Activated T-helper 17 cell treated with anti-CD3 and anti-CD28 coated beads, Interleukin-2, amount 50 U/mL, for 72 hours (primary cell): ENCODE measurements at regions not wholly inside any gene's neighbourhood (a gene's known extent, or its start where the extent isn't known, plus 50 kb on each side); places are given as distances from the start of the nearest gene placed in this dataset.
"Not testable (repeated sequence)": the region's sequence is repeated elsewhere in the genome, so short reads cannot be mapped to it uniquely, and the experiment has no call there.

Source experiments
- ATAC-seq: fragments of 150-1000 bp; cut with Tn5 transposase; replicated peaks from 2 replicates; pipeline ENCODE4 v1.10.0; 2021; ENCODE audit warnings: mild to moderate bottlenecking, moderate library complexity
- H3K27ac Mint-ChIP-seq: one replicate; pipeline ENCODE4 v1.8.0; 2022; ENCODE audit warnings: mixed read lengths
- H3K27me3 Mint-ChIP-seq: one replicate; pipeline ENCODE4 v1.8.0; 2022; ENCODE audit warnings: mixed read lengths
- H3K36me3 Mint-ChIP-seq: one replicate; pipeline ENCODE4 v1.8.0; 2022; ENCODE audit warnings: low read depth, mild to moderate bottlenecking, mixed read lengths
- H3K4me1 Mint-ChIP-seq: one replicate; pipeline ENCODE4 v1.8.0; 2022; ENCODE audit warnings: mixed read lengths
- H3K4me3 Mint-ChIP-seq: one replicate; pipeline ENCODE4 v1.8.0; 2022; ENCODE audit warnings: mild to moderate bottlenecking, mixed read lengths
- H3K9me3 Mint-ChIP-seq: one replicate; pipeline ENCODE4 v1.8.0; 2022; ENCODE audit warnings: mixed read lengths

GRCh38 chr4:132710971-132711370 lies 438.1 kb upstream of the PCDH10 start:
- no peak for ATAC-seq
- Mint-ChIP-seq H3K4me1 (no peaks in the 10 kb centered on the region), H3K27ac (no peak overlapping the region)

GRCh38 chr4:132737344-132737743 lies 411.8 kb upstream of the PCDH10 start:
- Mint-ChIP-seq H3K27me3 (no peaks in the 10 kb centered on the region), H3K4me1 (no peaks in the 10 kb centered on the region), H3K4me3 (no peak overlapping the region), H3K27ac (no peak overlapping the region), H3K9me3 (peaks cover 8% of the 10 kb centered on the region), H3K36me3 (no peaks in the 10 kb centered on the region)
- ATAC-seq, result no peak

More at GRCh38 chr4:132710971-132711370, 438.1 kb upstream of the PCDH10 start:
- H3K9me3 Mint-ChIP-seq, result peaks cover 8% of the 10 kb centered on the region
- H3K4me3 Mint-ChIP-seq, result no peak overlapping the region
- no peaks in the 10 kb centered on the region for H3K36me3 Mint-ChIP-seq
- no peaks in the 10 kb centered on the region for H3K27me3 Mint-ChIP-seq

- no peak for ATAC-seq
- no peaks in the 10 kb centered on the region for H3K27me3 Mint-ChIP-seq
- no peaks in the 10 kb centered on the region for H3K4me1 Mint-ChIP-seq
- no peak overlapping the region for H3K4me3 Mint-ChIP-seq
- no peaks in the 10 kb centered on the region for H3K36me3 Mint-ChIP-seq
- H3K27ac Mint-ChIP-seq, result no peak overlapping the region
- peaks cover 5% of the 10 kb centered on the region for H3K9me3 Mint-ChIP-seq
Observed at GRCh38 chr4:132759199-132759780, 389.8 kb upstream of the PCDH10 start.

GRCh38 chr4:132763465-132763864 lies 385.6 kb upstream of the PCDH10 start:
- ATAC-seq, result no peak
- Mint-ChIP-seq H3K27ac (no peak overlapping the region), H3K27me3 (no peaks in the 10 kb centered on the region), H3K4me3 (no peak overlapping the region), H3K9me3 (no peaks in the 10 kb centered on the region), H3K4me1 (no peaks in the 10 kb centered on the region), H3K36me3 (no peaks in the 10 kb centered on the region)

GRCh38 chr4:132767901-132768300 lies 381.2 kb upstream of the PCDH10 start:
- H3K4me3 Mint-ChIP-seq, result no peak overlapping the region
- no peaks in the 10 kb centered on the region for H3K4me1 Mint-ChIP-seq
- H3K36me3 Mint-ChIP-seq, result no peaks in the 10 kb centered on the region
- no peak for ATAC-seq
- no peak overlapping the region for H3K27ac Mint-ChIP-seq
- H3K9me3 Mint-ChIP-seq, result peaks cover 5% of the 10 kb centered on the region
- H3K27me3 Mint-ChIP-seq, result no peaks in the 10 kb centered on the region

- ATAC-seq, result no peak
Observed at GRCh38 chr4:132770776-132771175, 378.3 kb upstream of the PCDH10 start.

GRCh38 chr4:132792310-132792709 lies 356.8 kb upstream of the PCDH10 start:
- H3K27ac Mint-ChIP-seq, result no peak overlapping the region
- no peak overlapping the region for H3K4me3 Mint-ChIP-seq
- H3K27me3 Mint-ChIP-seq, result no peaks in the 10 kb centered on the region
- peaks cover 3% of the 10 kb centered on the region for H3K9me3 Mint-ChIP-seq
- no peak for ATAC-seq
- no peaks in the 10 kb centered on the region for H3K4me1 Mint-ChIP-seq
- H3K36me3 Mint-ChIP-seq, result no peaks in the 10 kb centered on the region

More at GRCh38 chr4:132770776-132771175, 378.3 kb upstream of the PCDH10 start:
- Mint-ChIP-seq H3K27ac (no peak overlapping the region), H3K4me1 (no peaks in the 10 kb centered on the region), H3K4me3 (no peak overlapping the region), H3K36me3 (no peaks in the 10 kb centered on the region), H3K27me3 (no peaks in the 10 kb centered on the region), H3K9me3 (peaks cover 5% of the 10 kb centered on the region)

- Mint-ChIP-seq H3K4me3 (no peak overlapping the region), H3K27ac (no peak overlapping the region), H3K27me3 (no peaks in the 10 kb centered on the region), H3K9me3 (peaks cover 5% of the 10 kb centered on the region), H3K4me1 (no peaks in the 10 kb centered on the region), H3K36me3 (no peaks in the 10 kb centered on the region)
- no peak for ATAC-seq
Observed at GRCh38 chr4:132797856-132798255, 351.2 kb upstream of the PCDH10 start.

GRCh38 chr4:132809298-132810032 lies 339.6 kb upstream of the PCDH10 start:
- H3K27me3 Mint-ChIP-seq, result no peaks in the 10 kb centered on the region
- no peaks in the 10 kb centered on the region for H3K36me3 Mint-ChIP-seq

GRCh38 chr4:132813061-132813460 lies 336.0 kb upstream of the PCDH10 start:
- not testable (repeated sequence) for H3K36me3 Mint-ChIP-seq, H3K27me3 Mint-ChIP-seq, H3K27ac Mint-ChIP-seq, H3K4me3 Mint-ChIP-seq, H3K4me1 Mint-ChIP-seq, ATAC-seq
- H3K9me3 Mint-ChIP-seq, result peaks cover 12% of the 10 kb centered on the region

More at GRCh38 chr4:132809298-132810032, 339.6 kb upstream of the PCDH10 start:
- no peak overlapping the region for H3K27ac Mint-ChIP-seq
- no peaks in the 10 kb centered on the region for H3K4me1 Mint-ChIP-seq
- no peak overlapping the region for H3K4me3 Mint-ChIP-seq
- no peak for ATAC-seq
- H3K9me3 Mint-ChIP-seq, result peaks cover 16% of the 10 kb centered on the region

- Mint-ChIP-seq H3K4me1 (no peaks in the 10 kb centered on the region), H3K27ac (no peak overlapping the region)
- no peak for ATAC-seq
Observed at GRCh38 chr4:132818091-132818490, 331.0 kb upstream of the PCDH10 start.

GRCh38 chr4:132823419-132823818 lies 325.7 kb upstream of the PCDH10 start:
- Mint-ChIP-seq H3K9me3 (peaks cover 14% of the 10 kb centered on the region), H3K4me3 (no peak overlapping the region), H3K27me3 (no peaks in the 10 kb centered on the region), H3K4me1 (no peaks in the 10 kb centered on the region), H3K36me3 (no peaks in the 10 kb centered on the region), H3K27ac (no peak overlapping the region)
- no peak for ATAC-seq

More at GRCh38 chr4:132818091-132818490, 331.0 kb upstream of the PCDH10 start:
- H3K9me3 Mint-ChIP-seq, result peaks cover 10% of the 10 kb centered on the region
- H3K27me3 Mint-ChIP-seq, result no peaks in the 10 kb centered on the region
- no peaks in the 10 kb centered on the region for H3K36me3 Mint-ChIP-seq
- H3K4me3 Mint-ChIP-seq, result no peak overlapping the region

- H3K4me3 Mint-ChIP-seq, result no peak overlapping the region
- no peaks in the 10 kb centered on the region for H3K4me1 Mint-ChIP-seq
- H3K9me3 Mint-ChIP-seq, result peaks cover 17% of the 10 kb centered on the region
- H3K36me3 Mint-ChIP-seq, result no peaks in the 10 kb centered on the region
- no peak overlapping the region for H3K27ac Mint-ChIP-seq
- no peaks in the 10 kb centered on the region for H3K27me3 Mint-ChIP-seq
- no peak for ATAC-seq
Observed at GRCh38 chr4:132824761-132825160, 324.3 kb upstream of the PCDH10 start.

GRCh38 chr4:132827522-132827921 lies 321.6 kb upstream of the PCDH10 start:
- Mint-ChIP-seq H3K9me3 (peaks cover 16% of the 10 kb centered on the region), H3K27me3 (no peaks in the 10 kb centered on the region), H3K4me1 (no peaks in the 10 kb centered on the region), H3K4me3 (no peak overlapping the region), H3K27ac (no peak overlapping the region), H3K36me3 (no peaks in the 10 kb centered on the region)
- ATAC-seq, result no peak

GRCh38 chr4:132838244-132838643 lies 310.9 kb upstream of the PCDH10 start:
- Mint-ChIP-seq H3K36me3 (no peaks in the 10 kb centered on the region), H3K27me3 (no peaks in the 10 kb centered on the region), H3K4me3 (no peak overlapping the region), H3K9me3 (peaks cover 20% of the 10 kb centered on the region), H3K4me1 (no peaks in the 10 kb centered on the region), H3K27ac (no peak overlapping the region)
- ATAC-seq, result no peak
